Endometrium (tissue), 2 donors: ENCODE measurements at regions not wholly inside any gene's neighbourhood (a gene's known extent, or its start where the extent isn't known, plus 50 kb on each side); places are given as distances from the start of the nearest gene placed in this dataset.

Source experiments
- FAIRE-seq: peaks from 2 replicates; lab custom pipeline; 2012; peaks lifted over from hg19 to GRCh38; lab: Jason Lieb, UNC
- donor health status: control.
- donor health status: control.

- no peak for FAIRE-seq
These were observed 298.4 kb downstream of the SMARCA2 start for GRCh38 chr9:2313512-2313911.

GRCh38 chr9:2317591-2317990, 302.4 kb downstream of the SMARCA2 start:
- no peak for FAIRE-seq

- no peak for FAIRE-seq
These were observed 302.2 kb upstream of the VLDLR start for GRCh38 chr9:2319421-2319820.

- no peak for FAIRE-seq
These were observed 301.5 kb upstream of the VLDLR start for GRCh38 chr9:2320114-2320513.

- FAIRE-seq = no peak
These were observed 301.0 kb upstream of the VLDLR start for GRCh38 chr9:2320632-2321031.

GRCh38 chr9:2321523-2322148, 300.0 kb upstream of the VLDLR start:
- FAIRE-seq = no peak

GRCh38 chr9:2324742-2325141, 296.8 kb upstream of the VLDLR start:
- no peak for FAIRE-seq

- no peak for FAIRE-seq
These were observed 288.9 kb upstream of the VLDLR start for GRCh38 chr9:2332663-2333062.

GRCh38 chr9:2335260-2335659, 286.3 kb upstream of the VLDLR start:
- FAIRE-seq = no peak

GRCh38 chr9:2336055-2336454, 285.5 kb upstream of the VLDLR start:
- FAIRE-seq = no peak

- FAIRE-seq = no peak
These were observed 284.5 kb upstream of the VLDLR start for GRCh38 chr9:2337131-2337530.

GRCh38 chr9:2337627-2338026, 284.0 kb upstream of the VLDLR start:
- FAIRE-seq = no peak

GRCh38 chr9:2338777-2339365, 282.7 kb upstream of the VLDLR start:
- no peak for FAIRE-seq

- FAIRE-seq = no peak
These were observed 282.2 kb upstream of the VLDLR start for GRCh38 chr9:2339416-2339815.

GRCh38 chr9:2340046-2340760, 281.4 kb upstream of the VLDLR start:
- FAIRE-seq = no peak

- FAIRE-seq = no peak
These were observed 280.5 kb upstream of the VLDLR start for GRCh38 chr9:2341126-2341525.

- FAIRE-seq = no peak
These were observed 279.6 kb upstream of the VLDLR start for GRCh38 chr9:2341956-2342355.

- no peak for FAIRE-seq
These were observed 277.8 kb upstream of the VLDLR start for GRCh38 chr9:2343756-2344155.

GRCh38 chr9:2344436-2344835, 277.2 kb upstream of the VLDLR start:
- no peak for FAIRE-seq

GRCh38 chr9:2345013-2345412, 276.6 kb upstream of the VLDLR start:
- FAIRE-seq = no peak

- no peak for FAIRE-seq
These were observed 275.2 kb upstream of the VLDLR start for GRCh38 chr9:2346277-2346913.

GRCh38 chr9:2351324-2351723, 270.3 kb upstream of the VLDLR start:
- no peak for FAIRE-seq

- FAIRE-seq = no peak
These were observed 267.4 kb upstream of the VLDLR start for GRCh38 chr9:2354216-2354615.
